ENCODE measurements at regions not wholly inside any gene's neighbourhood (a gene's known extent, or its start where the extent isn't known, plus 50 kb on each side); places are given as distances from the start of the nearest gene placed in this dataset.
"Not testable (repeated sequence)": the region's sequence is repeated elsewhere in the genome, so short reads cannot be mapped to it uniquely, and the experiment has no call there.

DNA sequence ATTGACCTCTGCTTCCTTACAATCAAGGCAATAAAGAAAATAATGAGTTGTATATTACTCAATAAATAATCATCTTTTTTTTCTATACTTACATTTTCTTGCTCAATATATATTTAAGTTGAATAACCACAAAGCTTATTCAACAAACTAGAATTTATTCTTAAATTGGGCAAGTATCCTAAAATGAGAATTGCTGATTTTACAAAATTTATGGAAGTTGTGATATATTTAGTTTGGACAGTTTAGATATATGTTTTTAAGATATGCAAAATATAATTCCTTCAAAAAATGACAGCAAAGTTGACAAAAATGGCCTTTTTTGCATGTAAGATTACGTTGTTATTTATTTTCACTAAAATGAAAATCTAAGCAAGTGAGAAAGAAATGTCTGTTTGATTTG lies 305.7 kb upstream of the GRIN3A start:
- POLR2A ChIA-PET = no interaction called here

DNA sequence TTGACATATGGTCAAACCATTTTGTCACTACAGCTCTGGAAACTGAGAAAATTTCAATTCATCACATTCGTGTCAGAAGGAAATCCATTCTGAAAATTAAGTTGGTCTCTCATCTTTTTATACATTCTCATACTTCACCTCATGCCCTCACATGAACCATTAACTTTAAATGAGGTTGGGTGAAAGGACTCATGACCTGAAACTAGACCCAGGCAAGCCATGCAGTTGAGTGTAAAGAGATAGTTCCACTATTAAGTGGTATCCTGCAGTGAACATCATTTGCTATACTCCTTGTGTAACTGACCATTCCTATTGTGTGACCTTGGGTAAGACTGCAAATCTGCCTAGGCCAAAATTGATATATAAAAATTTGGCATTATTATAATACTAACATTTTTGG lies 299.6 kb upstream of the GRIN3A start:
- ChIA-PET CTCF (no interaction called here), POLR2A (no interaction called here)

More for the DNA sequence above, 305.7 kb upstream of the GRIN3A start:
- CTCF ChIA-PET = no interaction called here

DNA sequence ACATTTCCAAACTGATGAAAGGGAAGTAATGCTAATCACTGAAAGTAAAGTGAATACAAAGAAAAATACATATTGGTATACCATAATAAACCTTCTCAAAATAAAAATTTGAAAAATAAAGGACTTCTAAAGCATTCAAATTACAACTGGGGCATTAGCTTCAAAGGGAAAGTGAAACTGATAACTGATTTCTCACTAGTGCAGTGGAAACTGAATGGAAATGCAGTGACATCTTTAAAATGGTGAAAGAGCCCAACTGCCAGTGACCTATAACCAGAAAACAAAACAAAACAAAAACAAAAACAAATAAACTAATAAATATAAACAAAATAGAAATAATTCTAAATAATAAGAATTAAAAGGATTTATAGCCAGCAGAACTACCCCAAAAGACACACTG lies 297.5 kb upstream of the GRIN3A start:
- POLR2A ChIA-PET = no interaction called here
- CTCF ChIA-PET = no interaction called here

DNA sequence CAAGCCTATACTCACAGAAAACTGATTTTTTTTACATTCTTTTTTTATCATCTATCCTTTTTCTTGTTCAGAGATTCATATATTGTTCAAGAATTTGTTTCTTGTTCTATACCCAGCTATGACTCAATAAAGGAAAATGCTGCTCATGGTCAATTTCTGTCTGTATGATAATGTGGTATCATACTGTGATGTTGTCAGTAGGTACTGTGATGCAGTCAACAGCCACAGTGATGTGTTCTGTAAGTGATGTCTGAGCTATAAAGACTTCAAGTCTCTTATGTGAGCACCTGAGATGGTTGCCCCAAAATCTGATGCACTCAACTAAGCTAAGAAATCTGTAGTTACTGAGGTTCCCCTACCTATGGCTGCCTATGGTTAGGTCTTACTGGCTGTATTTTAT lies 294.2 kb upstream of the GRIN3A start:
- POLR2A ChIA-PET = no interaction called here
- CTCF ChIA-PET = interaction anchor here (0.6 kb wide), 1 partner anchor 143 kb away, joined by 3 read pairs; no protein-coding TSS in a partner anchor

DNA sequence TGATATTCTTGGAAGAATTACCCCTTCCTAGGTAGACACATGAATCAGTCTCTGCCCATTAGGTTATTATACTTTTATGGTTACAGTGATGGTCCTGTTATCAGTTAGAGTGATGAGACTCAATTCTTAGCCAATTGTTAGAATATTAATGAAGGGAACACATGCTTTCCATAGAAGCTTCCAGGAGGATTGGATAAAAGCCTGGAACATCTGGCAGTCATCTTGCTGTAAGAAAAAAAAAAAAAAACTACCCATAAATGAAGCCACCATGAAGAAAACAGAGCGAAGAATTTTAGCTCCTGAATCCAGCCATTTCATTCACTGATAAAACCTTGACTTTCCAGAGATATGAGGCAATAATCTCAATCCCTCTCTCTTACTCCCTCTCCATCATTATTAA lies 262.5 kb upstream of the GRIN3A start:
- ChIA-PET POLR2A (no interaction called here), CTCF (no interaction called here)

DNA sequence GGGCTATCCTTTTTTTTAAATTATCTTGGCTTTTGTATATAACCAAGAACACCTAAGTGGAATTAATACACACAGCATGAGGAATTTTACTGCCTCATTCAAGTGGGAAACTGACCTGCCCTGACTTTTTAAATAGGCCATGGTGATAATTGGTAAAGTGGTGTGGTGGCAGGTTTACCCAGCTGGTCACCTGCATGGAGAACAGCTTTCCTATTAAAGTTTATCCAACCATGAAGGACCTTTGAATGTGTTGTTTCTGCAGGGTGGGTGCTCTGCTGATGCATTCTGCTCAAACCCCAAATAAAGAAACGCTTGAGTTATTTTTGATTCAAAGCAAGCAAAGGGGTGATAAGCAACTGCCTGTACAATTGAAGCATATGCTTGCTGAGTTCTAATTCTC lies 261.0 kb upstream of the GRIN3A start:
- POLR2A ChIA-PET = no interaction called here
- CTCF ChIA-PET = no interaction called here

DNA sequence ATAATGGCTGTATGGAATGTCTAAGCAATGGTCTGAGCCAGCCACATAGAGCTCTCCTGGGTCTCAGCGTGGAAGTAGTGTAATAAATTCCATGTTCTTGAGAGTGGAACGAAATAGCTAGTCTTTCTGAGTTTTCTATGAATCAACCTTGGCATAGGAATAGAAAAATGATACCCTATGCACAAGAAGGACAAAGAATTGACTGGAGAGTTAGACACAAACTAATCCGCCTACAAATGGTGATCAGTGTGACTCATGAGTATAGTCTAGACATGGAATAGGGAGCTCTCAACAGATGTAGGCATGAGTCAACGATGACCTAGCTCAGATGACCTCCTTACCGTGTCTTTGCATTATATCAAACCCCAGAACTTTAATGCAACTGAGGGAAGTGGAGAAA lies 256.8 kb upstream of the GRIN3A start:
- POLR2A ChIA-PET = no interaction called here
- CTCF ChIA-PET = no interaction called here

DNA sequence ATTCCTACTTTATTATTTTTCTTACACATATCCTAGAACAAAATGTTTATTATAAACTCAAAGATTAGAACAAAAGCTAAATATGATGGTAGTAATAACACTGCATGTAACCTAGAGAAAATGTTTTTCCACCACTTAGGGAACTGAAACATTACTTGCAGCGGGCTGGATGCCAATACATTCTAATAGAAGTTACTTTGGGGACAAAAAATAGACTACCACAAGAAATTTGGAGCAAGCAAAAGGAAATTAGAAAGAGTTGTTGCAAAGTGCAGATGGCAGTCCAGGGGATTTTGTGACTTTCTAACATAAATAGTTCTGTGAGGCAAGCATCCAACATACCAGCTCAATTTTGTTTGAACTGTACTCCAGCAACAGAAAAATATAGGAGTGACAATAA lies 255.3 kb upstream of the GRIN3A start:
- POLR2A ChIA-PET = no interaction called here
- CTCF ChIA-PET = no interaction called here

DNA sequence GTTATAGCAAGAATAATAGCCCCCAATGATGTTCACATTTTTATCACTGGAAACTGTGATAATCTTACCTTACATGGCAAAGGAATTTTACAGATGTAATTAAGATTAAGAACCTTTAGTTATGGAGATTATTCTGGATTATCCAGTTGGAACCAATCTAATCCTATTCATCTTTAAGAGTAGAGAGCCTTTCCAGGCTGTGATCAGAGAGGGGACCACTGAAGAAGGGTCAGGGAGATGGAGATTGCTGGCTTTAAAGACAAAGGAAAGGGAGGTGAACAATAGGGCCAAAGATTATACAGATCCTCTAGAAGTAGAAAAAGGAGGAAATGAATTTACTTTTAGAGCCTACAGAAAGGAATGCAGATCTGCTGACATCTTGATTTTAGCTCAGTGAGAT lies 253.5 kb upstream of the GRIN3A start:
- ChIA-PET POLR2A (no interaction called here), CTCF (no interaction called here)

DNA sequence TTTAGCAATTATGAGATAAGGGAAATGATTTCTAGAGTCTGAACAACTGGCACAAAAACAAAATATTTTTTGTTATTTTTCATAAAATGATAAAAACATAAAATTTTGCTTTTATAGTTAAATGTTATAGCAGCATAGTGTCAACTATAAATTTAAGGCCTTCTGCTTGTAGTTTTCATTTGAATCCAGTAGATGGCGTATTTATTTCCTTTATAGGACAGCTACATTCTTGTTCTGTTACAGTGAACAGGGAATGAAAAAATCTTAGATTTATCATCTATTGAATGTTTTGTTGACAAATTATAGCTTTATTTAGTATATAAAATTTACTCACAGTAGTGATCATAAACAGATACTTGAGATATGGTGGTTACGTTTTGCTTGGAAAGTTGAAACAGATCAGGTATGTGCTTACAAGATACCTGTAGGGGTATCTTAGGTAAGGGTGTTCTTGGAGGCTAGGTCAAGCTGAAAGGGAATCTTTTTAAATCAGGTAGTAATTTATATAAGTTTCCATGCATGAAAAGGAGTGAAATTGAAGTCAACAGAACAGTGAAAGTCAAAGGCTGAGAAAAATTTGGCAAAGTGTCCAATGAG lies 239.3 kb upstream of the GRIN3A start:
- POLR2A ChIA-PET = no interaction called here
- CTCF ChIA-PET = no interaction called here

DNA sequence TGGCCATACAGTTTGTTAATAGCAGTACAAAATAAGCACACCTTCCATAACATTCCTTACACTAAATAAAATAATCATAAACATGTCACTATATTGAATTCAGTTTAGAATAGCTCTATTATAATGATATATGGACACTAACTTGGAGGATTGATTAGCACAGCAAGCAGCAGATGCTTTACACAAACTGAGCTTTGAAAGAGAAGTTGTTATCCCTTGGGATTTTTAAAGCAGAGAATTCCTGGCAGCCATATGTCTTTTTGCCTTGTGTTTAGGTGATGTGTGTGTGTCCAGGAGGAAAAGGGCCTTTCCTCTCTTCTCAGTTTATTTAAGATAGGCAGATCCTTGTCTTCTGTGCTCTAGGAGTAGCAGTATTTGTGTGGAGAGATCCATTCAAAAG lies 232.2 kb upstream of the GRIN3A start:
- ChIA-PET POLR2A (no interaction called here), CTCF (no interaction called here)

DNA sequence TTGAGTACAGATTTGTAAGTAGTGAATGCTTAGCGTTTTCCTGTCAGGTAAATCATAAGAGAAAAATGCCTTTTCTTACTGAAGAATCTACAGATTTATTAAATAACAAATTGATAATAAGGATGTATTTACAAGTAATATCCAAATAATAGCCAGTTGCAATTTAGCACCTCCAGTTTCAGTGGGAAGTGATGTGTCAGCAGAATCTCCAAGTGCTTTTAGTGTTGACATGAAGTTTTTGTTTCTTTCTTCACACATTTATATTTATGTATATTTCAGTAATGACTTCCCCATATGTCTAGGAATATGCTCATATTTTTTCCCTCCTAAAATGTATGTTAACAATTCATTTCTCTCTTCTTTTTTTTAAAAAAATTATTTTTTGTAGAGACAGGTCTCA lies 229.9 kb upstream of the GRIN3A start:
- ChIA-PET CTCF (no interaction called here), POLR2A (no interaction called here)

DNA sequence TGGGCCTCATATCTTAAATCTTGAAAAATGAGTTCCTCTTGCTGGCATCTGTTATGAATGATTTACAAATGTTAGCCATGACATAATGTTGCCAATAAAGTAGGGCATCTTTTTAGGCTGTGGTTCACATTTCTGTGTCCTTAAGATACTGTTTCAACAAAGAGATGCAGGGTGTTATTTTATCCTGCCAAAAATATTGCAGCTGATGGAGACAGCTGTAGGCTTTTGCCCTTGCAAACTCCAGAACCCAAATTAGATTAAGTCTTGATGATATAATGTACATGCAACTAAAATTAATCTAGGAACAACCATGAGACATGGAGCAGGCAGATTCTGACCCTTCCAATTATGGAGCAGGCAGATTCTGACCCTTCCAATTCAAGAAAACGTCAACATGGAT lies 228.2 kb upstream of the GRIN3A start:
- CTCF ChIA-PET = no interaction called here
- POLR2A ChIA-PET = no interaction called here

DNA sequence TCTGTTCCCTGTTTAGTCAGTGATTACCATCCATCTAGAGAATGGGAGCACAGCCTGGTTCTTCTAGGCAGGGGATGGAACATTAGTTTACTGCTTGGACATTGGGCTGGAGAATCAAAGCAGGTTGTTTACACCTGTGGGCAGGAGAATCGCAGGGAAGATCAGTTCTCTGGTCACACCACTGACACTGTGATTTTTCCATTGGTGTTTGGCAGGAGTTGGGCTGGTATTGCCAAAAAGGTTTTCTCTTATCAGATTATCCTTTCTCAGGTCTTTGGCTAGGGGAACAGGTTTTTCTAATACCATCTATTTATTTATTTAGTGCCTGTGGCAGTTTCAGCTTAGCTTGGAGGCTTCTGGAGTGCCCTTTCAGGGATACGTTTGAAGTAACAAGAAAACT lies 219.3 kb upstream of the GRIN3A start:
- POLR2A ChIA-PET = no interaction called here
- CTCF ChIA-PET = no interaction called here

DNA sequence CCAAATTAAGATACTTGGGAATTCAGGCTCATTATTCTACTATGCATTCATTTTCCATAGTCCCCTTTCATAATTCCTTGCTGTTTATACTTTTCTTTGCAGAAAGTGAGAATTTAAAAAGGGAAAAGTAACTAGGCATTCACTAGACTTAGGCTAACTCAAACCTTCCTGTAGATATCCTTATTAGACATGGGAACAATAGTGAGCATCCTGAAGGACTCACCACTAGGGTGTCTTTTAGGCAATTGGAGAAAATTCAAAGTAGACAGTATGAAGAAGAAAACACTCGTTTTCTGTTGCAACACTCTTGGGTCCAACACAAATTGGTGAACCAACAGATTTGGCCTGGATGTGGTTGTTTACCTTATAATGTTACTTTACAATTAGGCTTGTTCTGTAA lies 213.2 kb upstream of the GRIN3A start:
- ChIA-PET POLR2A (no interaction called here), CTCF (no interaction called here)

DNA sequence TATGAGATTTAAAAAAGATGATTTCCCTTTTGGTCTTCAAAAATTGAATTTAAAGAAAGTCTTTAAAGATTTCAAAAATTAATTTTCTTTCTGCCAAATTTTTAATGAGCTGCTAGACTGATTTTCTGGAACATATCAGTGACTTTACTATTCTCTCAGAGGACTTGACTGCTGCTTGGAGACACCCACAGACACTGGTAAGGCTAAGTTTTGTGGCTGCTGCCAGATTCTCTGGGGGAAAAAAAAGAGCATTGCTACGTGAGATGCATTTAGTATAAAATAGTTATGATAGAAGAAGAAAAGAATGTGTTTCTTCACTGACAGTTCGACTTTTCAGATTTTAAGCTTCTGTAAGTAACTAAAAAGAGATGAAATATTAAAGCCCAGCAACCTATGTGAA lies 193.3 kb upstream of the GRIN3A start:
- CTCF ChIA-PET = no interaction called here

DNA sequence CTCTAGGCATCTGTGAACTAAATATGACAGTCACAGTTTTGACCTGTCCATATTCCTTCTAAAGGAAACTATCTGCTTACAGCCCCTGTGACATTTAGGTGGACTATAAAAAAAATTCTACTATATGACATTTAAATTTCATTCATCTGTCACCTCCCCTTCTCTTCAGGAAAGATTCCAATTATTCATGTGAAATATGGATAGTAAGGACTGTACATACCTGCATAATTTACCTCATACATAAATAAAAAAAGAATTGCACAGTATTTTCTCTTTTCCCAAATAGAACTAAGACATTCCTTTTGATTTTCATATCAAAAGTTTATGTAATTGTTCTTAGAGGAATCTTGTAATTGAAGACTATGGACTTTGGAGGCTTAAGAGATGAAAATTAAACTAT lies 192.3 kb upstream of the GRIN3A start:
- POLR2A ChIA-PET = no interaction called here
- CTCF ChIA-PET = no interaction called here

More for the DNA sequence above, 193.3 kb upstream of the GRIN3A start:
- POLR2A ChIA-PET = no interaction called here

DNA sequence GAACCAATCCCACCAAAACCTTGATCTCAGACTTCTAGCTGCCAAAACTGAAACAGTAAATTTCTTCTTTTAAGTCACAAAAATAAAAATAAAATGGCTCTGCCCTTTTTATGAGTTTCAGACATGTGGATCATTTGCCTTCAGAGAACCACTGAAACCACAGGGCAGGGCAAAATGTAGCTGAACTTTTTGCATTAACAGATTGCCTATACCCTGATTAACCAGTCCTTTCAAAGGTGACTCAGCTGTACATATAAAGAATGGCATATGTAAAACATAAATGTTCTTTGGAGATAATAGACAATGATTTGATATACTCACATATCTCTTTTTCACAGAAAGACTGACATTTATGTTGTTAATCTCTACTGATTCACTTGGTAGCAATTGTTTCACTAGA lies 187.1 kb upstream of the GRIN3A start:
- ChIA-PET POLR2A (no interaction called here), CTCF (no interaction called here)

DNA sequence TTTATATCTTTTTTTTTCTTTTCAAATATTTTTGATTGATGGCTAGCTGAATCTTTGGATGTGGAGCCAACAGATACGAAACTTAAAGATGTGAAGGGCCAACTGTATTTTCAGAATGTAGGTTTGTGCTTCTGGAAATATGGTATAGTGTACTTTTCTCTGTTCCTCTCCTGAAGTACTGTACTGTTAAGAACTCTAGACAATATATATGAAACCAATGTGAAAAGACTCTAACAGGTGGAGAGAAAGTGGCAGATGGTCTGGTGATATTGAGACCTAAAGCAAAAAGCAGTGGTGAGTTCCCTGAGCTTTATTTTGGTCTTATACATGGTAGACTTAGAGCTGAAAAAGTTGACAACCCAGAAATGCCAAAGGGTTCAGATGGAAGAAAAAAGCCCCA lies 185.0 kb upstream of the GRIN3A start:
- ChIA-PET POLR2A (no interaction called here), CTCF (no interaction called here)

DNA sequence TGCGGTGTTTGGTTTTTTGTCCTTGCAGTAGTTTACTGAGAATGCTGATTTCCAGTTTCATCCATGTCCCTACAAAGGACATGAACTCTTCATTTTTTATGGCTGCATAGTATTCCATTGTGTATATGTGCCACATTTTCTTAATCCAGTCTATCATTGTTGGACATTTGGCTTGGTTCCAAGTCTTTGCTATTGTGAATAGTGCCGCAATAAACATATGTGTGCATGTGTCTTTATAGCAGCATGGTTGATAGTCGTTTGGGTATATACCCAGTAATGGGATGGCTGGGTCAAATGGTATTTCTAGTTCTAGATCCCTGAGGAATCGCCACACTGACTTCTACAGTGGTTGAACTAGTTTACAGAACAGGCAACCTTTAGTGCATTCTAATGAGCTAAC lies 178.5 kb upstream of the GRIN3A start:
- CTCF ChIA-PET, POLR2A ChIA-PET: not testable (repeated sequence)

DNA sequence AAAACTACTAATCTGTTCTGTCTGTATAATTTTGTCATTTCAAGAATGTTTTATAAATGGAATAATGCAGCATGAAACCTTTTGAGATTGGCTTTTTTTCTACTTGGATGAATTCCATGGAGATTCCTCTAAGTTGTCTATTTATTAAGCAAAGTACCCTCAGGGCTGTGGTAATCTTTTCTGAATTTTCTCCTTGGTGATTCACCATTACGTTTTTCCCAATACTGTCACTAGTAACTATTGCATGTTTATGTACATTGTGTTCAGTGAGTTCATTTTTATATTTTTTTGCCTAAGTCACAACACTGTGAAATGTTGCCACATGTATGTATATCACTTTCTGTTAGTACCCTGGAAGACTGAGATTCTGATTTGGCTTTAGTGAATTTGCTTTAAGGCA lies 177.0 kb upstream of the GRIN3A start:
- POLR2A ChIA-PET = no interaction called here
- CTCF ChIA-PET = no interaction called here

DNA sequence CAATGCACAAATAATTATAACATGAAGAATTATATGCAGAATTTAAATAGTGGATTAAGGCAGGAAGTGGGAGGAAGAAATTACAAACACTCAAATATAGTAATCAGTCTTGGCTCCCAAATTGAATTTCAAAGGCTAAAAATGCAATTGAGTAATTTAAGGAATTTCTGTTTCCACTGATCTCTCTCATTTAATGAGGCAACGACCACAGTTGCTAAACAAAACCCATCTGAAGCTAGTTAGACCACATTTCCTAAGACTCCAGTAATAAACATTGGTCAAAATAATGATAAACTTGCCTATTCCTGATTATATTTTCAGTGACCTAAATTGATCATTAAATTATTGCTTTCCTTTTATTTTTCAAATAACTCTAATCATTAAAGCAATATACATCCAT lies 174.3 kb upstream of the GRIN3A start:
- ChIA-PET POLR2A (no interaction called here), CTCF (no interaction called here)

DNA sequence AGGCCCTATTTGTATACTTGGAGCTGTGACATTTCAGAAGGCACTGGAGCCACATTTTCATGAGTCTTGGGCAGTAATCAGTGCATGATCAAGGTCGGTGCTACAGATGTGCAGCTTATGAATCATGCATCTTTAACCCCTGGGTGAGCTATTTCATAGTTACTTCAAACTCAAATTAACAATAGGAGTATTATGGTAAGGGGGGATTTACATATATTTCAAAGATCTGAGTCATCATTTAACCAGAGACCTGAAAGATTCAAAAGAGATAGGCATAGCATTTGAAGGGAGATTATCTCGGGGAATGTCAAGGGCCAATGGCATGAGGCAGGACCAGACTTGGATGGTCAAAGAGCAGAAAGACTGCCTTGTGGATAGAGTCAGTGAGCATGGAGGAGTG lies 169.0 kb upstream of the GRIN3A start:
- POLR2A ChIA-PET = no interaction called here

More for the DNA sequence above, 169.0 kb upstream of the GRIN3A start:
- CTCF ChIA-PET = no interaction called here
